ENCODE measurements at regions not wholly inside any gene's neighbourhood (a gene's known extent, or its start where the extent isn't known, plus 50 kb on each side); places are given as distances from the start of the nearest gene placed in this dataset.

- TF ChIP-seq CTCF (IDR thresholded peaks at IDR 0.05) (no peak), EZH2 (IDR thresholded peaks at IDR 0.05) (no peak), EZH2phosphoT487 (IDR thresholded peaks at IDR 0.05) (no peak)
Measured at GRCh38 chr20:10790013-10790412, 116.2 kb upstream of the JAG1 start.
